Loucy (cell line): ENCODE measurements at regions not wholly inside any gene's neighbourhood (a gene's known extent, or its start where the extent isn't known, plus 50 kb on each side); places are given as distances from the start of the nearest gene placed in this dataset.

Source experiments
- H2AFZ ChIP-seq: fragments of 200-600 bp; sonication (generic); 2 replicates; pipeline ENCODE4 v1.6.0; 2016; ENCODE audit warnings: antibody characterized with exemption, mild to moderate bottlenecking, low read length, moderate library complexity
- H3F3A ChIP-seq: fragments of 200-600 bp; 2 replicates; pipeline ENCODE4 v1.6.0; 2016; ENCODE audit warnings: antibody characterized with exemption, low read depth, mild to moderate bottlenecking
- H3K27me3 ChIP-seq: fragments of 200-600 bp; sonication (generic); 2 replicates; pipeline ENCODE4 v1.6.1; 2014; ENCODE audit warnings: low read length, mild to moderate bottlenecking; ENCODE audit not compliant: insufficient read depth, poor library complexity, severe bottlenecking
- H3K36me3 ChIP-seq: fragments of 200-600 bp; sonication (generic); 2 replicates; pipeline ENCODE4 v1.6.1; 2016; ENCODE audit warnings: low read length; ENCODE audit not compliant: insufficient read depth
- H3K4me1 ChIP-seq: fragments of 200-600 bp; sonication (generic); 2 replicates; pipeline ENCODE4 v1.5.1; 2014; ENCODE audit warnings: low read length, mild to moderate bottlenecking; ENCODE audit not compliant: insufficient read depth, poor library complexity, severe bottlenecking
- H3K4me2 ChIP-seq: fragments of 200-600 bp; sonication (generic); 2 replicates; pipeline ENCODE4 v1.6.0; 2014; ENCODE audit warnings: antibody characterized with exemption, low read length, low read depth, mild to moderate bottlenecking; ENCODE audit not compliant: poor library complexity, severe bottlenecking
- H3K4me3 ChIP-seq: fragments of 200-600 bp; sonication (generic); 2 replicates; pipeline ENCODE4 v1.5.1; 2014; ENCODE audit warnings: low read length, mild to moderate bottlenecking, mixed read lengths; ENCODE audit not compliant: poor library complexity, severe bottlenecking
- H3K79me2 ChIP-seq: fragments of 200-600 bp; sonication (generic); 2 replicates; pipeline ENCODE4 v1.6.1; 2014; ENCODE audit warnings: low read length; ENCODE audit not compliant: insufficient read depth
- H3K9ac ChIP-seq: fragments of 200-600 bp; sonication (generic); 2 replicates; pipeline ENCODE4 v1.6.0; 2014; ENCODE audit warnings: mild to moderate bottlenecking, low read depth, low read length, moderate library complexity; ENCODE audit not compliant: poor library complexity, severe bottlenecking
- H3K9me2 ChIP-seq: fragments of 200-600 bp; sonication (generic); replicated peaks from 2 replicates; pipeline ENCODE4 v1.6.1; 2016; ENCODE audit warnings: low read depth, low read length, mixed read lengths
- H3K9me3 ChIP-seq: fragments of 200-600 bp; sonication (generic); 2 replicates; pipeline ENCODE4 v1.6.1; 2014; ENCODE audit warnings: mild to moderate bottlenecking, antibody characterized with exemption, low read length, low read depth; ENCODE audit not compliant: insufficient read depth
- H4K20me1 ChIP-seq: fragments of 200-600 bp; sonication (generic); 2 replicates; pipeline ENCODE4 v1.6.0; 2014; ENCODE audit warnings: antibody characterized with exemption, low read length, mild to moderate bottlenecking; ENCODE audit not compliant: insufficient read depth, poor library complexity, severe bottlenecking
- CTCF ChIP-seq: fragments of 200-600 bp; sonication (generic); conservative IDR thresholded peaks from 2 replicates; pipeline ENCODE4 v1.5.1; 2014; ENCODE audit warnings: mild to moderate bottlenecking, antibody characterized with exemption, low read length
- EZH2phosphoT487 ChIP-seq: fragments of 200-600 bp; IDR thresholded peaks from 2 replicates; pipeline ENCODE4 v1.6.1; 2018; ENCODE audit warnings: antibody characterized with exemption, mild to moderate bottlenecking, moderate library complexity, borderline replicate concordance

- Histone ChIP-seq H3K4me1 (no peaks in the 10 kb centered on the region), H3K36me3 (no peaks in the 10 kb centered on the region), H3K79me2 (no peaks in the 10 kb centered on the region), H3K4me2 (no peak overlapping the region), H3K9me3 (no peaks in the 10 kb centered on the region), H3K9ac (no peak overlapping the region), H4K20me1 (no peaks in the 10 kb centered on the region), H2AFZ (no peak overlapping the region), H3K27me3 (no peaks in the 10 kb centered on the region), H3F3A (no peaks in the 10 kb centered on the region), H3K9me2 (no peaks in the 10 kb centered on the region), H3K4me3 (no peak overlapping the region)
- TF ChIP-seq EZH2phosphoT487: no peak
- no peak for TF ChIP-seq CTCF
Observed at GRCh38 chr10:79014796-79015195, 54.0 kb upstream of the ZMIZ1 start.

GRCh38 chr10:79017882-79018520 is 50.8 kb upstream of the ZMIZ1 start:
- no peaks in the 10 kb centered on the region for H3K9me2 ChIP-seq
- H3F3A ChIP-seq: no peaks in the 10 kb centered on the region
- H4K20me1 ChIP-seq: no peaks in the 10 kb centered on the region
- H3K4me2 ChIP-seq: no peak overlapping the region
- TF ChIP-seq EZH2phosphoT487 (no peak), CTCF (no peak)
- no peaks in the 10 kb centered on the region for H3K27me3 ChIP-seq
- no peak overlapping the region for H3K4me3 ChIP-seq
- H3K9ac ChIP-seq: no peak overlapping the region
- H3K4me1 ChIP-seq: no peaks in the 10 kb centered on the region
- H2AFZ ChIP-seq: no peak overlapping the region
- H3K79me2 ChIP-seq: no peaks in the 10 kb centered on the region
- H3K9me3 ChIP-seq: no peaks in the 10 kb centered on the region
- H3K36me3 ChIP-seq: no peaks in the 10 kb centered on the region

- Histone ChIP-seq H3K9me2 (no peaks in the 10 kb centered on the region), H3F3A (no peaks in the 10 kb centered on the region), H3K4me3 (no peak overlapping the region), H3K79me2 (no peaks in the 10 kb centered on the region), H3K4me1 (no peaks in the 10 kb centered on the region), H2AFZ (no peak overlapping the region), H3K36me3 (no peaks in the 10 kb centered on the region), H3K27me3 (no peaks in the 10 kb centered on the region), H3K9me3 (no peaks in the 10 kb centered on the region), H4K20me1 (no peaks in the 10 kb centered on the region), H3K4me2 (no peak overlapping the region), H3K9ac (no peak overlapping the region)
- no peak for TF ChIP-seq CTCF
- no peak for TF ChIP-seq EZH2phosphoT487
Observed at GRCh38 chr10:79018521-79019011, 50.2 kb upstream of the ZMIZ1 start.
